HG03439 (cell line): ENCODE measurements at regions not wholly inside any gene's neighbourhood (a gene's known extent, or its start where the extent isn't known, plus 50 kb on each side); places are given as distances from the start of the nearest gene placed in this dataset.
"Not testable (repeated sequence)": the region's sequence is repeated elsewhere in the genome, so short reads cannot be mapped to it uniquely, and the experiment has no call there.

ENCODE experiments used
- ATAC-seq: cut with Tn5 transposase; IDR thresholded peaks from one replicate; pipeline ENCODE4 v1.9.1; 2021; ENCODE audit warnings: mild to moderate bottlenecking, moderate library complexity; ENCODE audit not compliant: unreplicated experiment

DNA sequence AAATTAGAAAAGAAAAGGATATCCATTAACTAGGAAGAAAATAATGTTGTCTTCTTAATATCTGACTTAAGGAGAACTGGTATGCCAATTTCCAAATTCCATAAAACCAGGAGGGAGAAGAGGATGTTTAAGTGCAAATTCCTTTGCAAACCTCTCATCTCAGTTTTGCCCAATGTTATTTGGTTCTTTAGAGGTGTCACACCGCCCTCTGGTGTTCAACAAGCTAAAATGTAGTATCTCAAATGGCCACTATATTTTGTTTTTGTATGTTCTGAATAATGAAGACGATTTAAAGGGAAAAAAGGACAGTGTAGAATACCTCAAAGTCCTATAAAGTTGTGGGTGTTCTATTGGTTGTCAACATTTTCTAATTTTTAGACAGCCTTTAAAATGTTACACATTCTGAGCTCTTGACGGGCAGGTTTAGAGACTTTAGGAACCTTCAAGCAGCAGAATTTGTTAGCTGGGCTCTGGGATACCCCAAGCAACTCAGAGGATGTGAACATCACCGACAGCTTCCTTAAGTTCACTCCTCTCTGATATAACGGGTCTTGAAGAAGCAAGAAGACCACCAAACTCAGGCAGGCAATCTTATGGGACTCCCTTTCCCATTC, 458.3 kb downstream of the MFSD1 start:
- no peak for ATAC-seq

- ATAC-seq = not testable (repeated sequence)
Measured at GRCh38 chr3:159261333-159261732, 459.5 kb downstream of the MFSD1 start.

- ATAC-seq = no peak
Measured at GRCh38 chr3:159263750-159264553, 462.1 kb downstream of the MFSD1 start.

DNA sequence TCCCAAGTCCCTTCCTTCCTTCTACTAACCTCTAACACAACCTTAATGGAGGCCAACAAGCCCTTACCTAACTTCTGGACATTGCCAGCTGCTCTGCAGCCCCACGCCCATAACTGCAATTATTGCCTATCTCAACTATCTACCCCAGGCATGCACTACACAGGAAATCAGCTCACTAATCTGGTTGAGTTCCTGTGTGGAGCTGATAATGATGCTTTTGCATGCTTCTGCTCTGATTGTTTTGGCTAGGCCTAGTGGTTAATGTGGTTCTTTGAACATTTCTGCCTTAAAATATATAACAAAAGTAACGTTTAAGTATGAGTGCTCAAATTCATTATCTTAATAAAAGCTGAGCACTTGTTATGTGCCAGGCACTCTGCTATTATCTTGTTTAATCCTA, 463.9 kb downstream of the MFSD1 start:
- ATAC-seq = no peak

DNA sequence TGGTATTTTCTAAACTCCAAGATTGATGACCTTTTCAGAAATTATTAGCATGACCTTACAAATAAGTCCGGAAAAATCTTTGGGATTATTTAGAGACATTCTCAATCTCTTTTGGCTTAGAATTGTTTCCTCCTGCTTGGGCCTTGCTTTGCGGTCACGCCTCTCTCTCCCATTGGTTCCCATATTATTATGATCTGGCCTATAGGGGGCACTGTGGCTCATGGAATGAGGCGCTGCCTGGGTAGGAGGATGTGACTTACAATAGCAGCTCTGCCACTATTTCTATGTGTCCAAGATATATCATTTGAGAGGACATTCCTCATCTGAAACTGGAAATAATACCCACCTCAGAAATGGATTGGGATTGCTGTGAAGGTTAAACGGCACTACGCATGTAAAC, 464.9 kb downstream of the MFSD1 start:
- no peak for ATAC-seq

DNA sequence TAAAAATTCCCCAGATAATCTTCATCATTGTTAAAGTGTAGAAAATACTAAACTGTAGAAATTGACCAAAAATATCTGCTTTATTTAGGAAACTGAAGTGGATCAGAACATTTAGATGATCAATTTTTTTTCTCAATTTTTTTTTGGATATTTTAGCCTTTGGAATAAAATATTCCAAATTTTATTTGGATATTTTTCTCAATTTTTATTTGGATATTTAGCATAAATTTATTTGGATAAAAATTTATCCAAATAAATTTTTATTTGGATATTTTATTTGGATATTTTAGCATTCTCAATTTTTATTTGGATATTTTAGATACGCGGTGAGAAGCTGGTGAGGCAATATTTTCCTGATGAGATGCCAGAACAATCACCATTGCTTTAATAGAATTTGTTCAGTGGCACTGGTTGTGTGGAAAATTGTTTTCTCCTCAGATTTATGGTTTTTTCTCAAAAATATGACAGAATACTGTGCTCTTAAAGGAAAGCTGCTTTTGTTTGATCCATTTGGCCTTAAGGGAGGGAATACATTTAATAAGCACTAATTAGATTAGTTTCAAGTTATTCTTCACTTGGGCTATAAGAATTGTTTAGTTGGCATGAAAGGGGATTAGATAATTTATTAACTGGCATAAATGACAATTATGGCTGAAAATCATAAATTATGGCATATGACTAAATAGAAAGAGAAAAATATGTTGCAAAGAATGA, 470.1 kb downstream of the MFSD1 start:
- ATAC-seq = no peak

GRCh38 chr3:159273070-159273469, 471.2 kb downstream of the MFSD1 start:
- ATAC-seq = no peak

- ATAC-seq = no peak
Measured at GRCh38 chr3:159273608-159274007, 471.8 kb downstream of the MFSD1 start.

- ATAC-seq = no peak
Measured at GRCh38 chr3:159275741-159276140, 473.9 kb downstream of the MFSD1 start.

DNA sequence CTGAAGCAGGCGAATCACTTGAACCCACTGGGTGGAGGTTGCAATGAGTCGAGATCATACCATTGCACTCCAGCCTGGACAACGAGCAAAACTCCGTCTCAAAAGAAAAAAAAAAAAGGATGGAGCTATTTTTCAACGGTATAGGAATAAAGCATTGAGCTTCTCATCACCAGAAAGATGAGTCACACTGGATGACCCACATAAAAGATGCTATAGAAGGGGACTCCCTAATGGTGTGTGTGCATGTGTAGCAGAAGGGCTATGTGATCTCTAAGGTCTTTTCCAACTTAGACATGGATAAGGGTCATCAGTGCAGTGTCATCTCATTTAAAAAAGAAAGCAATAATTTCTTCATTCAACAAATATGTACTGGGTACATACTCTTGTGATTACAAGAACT, 476.0 kb downstream of the MFSD1 start:
- no peak for ATAC-seq

- no peak for ATAC-seq
Measured at GRCh38 chr3:159280386-159281191, 478.7 kb downstream of the MFSD1 start.

DNA sequence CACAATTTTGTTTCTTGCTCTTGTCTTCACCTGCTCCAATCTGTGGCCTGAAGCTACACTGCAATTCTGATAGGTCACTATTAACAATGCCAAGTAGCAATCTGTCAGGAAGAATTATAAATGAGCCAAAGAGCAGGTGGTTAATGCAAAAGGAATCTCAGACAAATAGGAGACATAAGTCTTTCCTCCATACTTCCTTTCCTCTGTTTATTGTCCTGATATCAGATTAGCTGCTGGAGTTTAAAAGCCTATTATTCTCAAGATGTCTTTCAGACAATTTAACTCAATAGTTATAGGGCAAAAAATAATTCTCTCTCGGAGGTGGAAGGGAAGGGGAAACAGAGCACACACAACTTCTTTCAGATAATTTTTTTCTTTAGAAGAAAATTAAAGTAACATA, 491.6 kb downstream of the MFSD1 start:
- ATAC-seq = no peak

- ATAC-seq = no peak
Measured at GRCh38 chr3:159301961-159302360, 500.1 kb downstream of the MFSD1 start.

GRCh38 chr3:159305017-159305416, 503.2 kb downstream of the MFSD1 start:
- ATAC-seq = no peak

- not testable (repeated sequence) for ATAC-seq
Measured at GRCh38 chr3:159316706-159317105, 514.9 kb downstream of the MFSD1 start.

DNA sequence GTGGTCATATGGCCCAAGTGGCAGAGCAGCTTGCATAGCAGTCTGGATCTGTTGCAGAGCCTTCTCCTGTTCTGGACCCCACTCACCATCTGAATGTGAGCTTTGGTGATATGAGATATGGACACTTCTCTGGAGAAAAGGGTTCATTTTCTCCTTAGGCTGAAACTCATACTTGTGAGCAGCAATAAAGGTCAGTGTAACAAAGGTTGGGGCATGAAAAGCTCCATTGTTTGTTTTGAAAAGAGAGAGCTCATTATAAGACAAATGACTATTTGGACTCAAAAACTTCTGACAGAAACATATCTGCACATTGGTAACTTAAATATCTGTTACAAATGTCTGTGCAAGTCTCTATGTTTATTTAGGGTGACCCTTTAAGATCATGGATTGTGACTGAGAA, 517.3 kb downstream of the MFSD1 start:
- no peak for ATAC-seq

- peak; percentile 84 for ATAC-seq
Measured at GRCh38 chr3:159322322-159322939, 520.6 kb downstream of the MFSD1 start.

DNA sequence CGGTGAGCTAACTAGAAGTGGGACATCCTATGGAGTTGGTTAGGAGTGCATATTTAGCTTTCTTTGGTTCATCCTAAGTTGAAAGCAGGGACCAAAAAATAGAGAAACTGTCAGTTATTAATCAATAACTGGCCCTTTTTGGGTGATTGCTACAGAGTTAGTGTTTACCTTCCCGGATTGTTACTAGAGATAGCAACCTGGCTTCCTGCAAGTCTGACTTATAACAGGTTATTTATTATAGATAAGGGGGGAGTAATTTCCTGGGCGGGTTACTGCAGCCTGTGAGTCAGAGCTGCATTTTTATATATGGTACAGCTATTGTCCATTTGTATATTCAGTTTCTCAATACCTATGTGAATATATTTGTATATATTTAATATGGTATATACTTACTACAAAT, 522.0 kb downstream of the MFSD1 start:
- ATAC-seq = no peak

- no peak for ATAC-seq
Measured at GRCh38 chr3:159326998-159327397, 525.1 kb downstream of the MFSD1 start.

DNA sequence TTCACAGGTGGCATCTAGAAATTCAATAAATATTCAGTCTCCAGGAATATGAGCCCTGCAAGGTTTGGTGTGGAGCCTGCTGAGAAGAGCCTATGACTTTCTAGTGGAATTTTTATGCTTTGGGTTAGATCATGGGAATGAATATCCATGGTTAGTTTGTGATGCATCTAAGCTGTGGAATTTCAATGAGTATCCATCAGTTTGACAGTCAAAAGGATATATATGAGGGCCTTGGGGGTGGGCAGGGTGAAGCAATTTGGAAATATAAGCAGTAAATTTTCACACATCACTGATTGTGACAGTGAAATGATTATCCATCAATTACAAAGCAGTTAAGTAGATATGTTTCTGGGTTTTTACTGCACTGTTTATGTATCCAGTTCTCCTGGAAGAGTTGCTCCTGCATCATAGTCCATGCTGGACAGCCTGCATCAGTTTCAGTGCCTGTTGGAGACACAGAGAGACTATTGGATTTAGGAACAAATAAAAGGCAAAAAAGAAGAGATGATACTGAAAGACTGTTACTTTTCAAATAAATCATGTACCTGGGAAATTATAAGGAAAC, 530.8 kb downstream of the MFSD1 start:
- ATAC-seq = no peak
